PC-3 (cell line): ENCODE measurements at regions not wholly inside any gene's neighbourhood (a gene's known extent, or its start where the extent isn't known, plus 50 kb on each side); places are given as distances from the start of the nearest gene placed in this dataset.

ENCODE experiments used
- EZH2 ChIP-seq: fragments of 300-600 bp; sonication (generic); IDR thresholded peaks from one replicate; pipeline ENCODE4 v1.6.1; 2017; ENCODE audit warnings: antibody characterized with exemption, mild to moderate bottlenecking, low read length; ENCODE audit not compliant: unreplicated experiment
- EZH2phosphoT487 ChIP-seq: fragments of 300-600 bp; sonication (generic); IDR thresholded peaks from 2 replicates; pipeline ENCODE4 v1.6.1; 2018; ENCODE audit warnings: mild to moderate bottlenecking, antibody characterized with exemption, low read length, borderline replicate concordance
- TF ChIP-seq, protein P1 (sequence below): fragments of 300-600 bp; sonication (generic); conservative IDR thresholded peaks from 2 replicates; pipeline ENCODE4 v1.5.1; 2017; ENCODE audit warnings: antibody characterized with exemption, low read depth, mild to moderate bottlenecking, low read length

DNA sequence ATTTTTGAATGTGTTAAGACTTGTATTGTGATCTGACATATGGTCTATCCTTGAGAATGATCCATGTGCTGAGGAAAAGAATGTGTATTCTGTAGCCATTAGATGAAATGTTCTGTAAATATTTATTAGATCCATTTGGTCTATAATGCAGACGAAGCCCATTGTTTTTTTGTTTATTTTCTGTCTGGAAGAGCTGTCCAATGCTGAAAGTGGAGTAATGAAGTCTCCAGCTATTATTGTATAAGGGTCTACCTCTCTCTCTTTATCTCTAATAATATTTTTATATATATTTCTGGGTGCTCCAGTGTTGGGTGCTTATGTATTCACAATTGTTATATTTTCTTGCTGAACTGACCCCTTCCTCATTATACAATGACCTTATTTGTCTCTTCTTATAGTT lies 250.6 kb upstream of the GADL1 start:
- TF ChIP-seq, protein P1, sequence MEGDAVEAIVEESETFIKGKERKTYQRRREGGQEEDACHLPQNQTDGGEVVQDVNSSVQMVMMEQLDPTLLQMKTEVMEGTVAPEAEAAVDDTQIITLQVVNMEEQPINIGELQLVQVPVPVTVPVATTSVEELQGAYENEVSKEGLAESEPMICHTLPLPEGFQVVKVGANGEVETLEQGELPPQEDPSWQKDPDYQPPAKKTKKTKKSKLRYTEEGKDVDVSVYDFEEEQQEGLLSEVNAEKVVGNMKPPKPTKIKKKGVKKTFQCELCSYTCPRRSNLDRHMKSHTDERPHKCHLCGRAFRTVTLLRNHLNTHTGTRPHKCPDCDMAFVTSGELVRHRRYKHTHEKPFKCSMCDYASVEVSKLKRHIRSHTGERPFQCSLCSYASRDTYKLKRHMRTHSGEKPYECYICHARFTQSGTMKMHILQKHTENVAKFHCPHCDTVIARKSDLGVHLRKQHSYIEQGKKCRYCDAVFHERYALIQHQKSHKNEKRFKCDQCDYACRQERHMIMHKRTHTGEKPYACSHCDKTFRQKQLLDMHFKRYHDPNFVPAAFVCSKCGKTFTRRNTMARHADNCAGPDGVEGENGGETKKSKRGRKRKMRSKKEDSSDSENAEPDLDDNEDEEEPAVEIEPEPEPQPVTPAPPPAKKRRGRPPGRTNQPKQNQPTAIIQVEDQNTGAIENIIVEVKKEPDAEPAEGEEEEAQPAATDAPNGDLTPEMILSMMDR: no peak
- TF ChIP-seq EZH2phosphoT487 (no peak), EZH2 (no peak)
